Psoas muscle (tissue), 7 donors: ENCODE measurements at regions not wholly inside any gene's neighbourhood (a gene's known extent, or its start where the extent isn't known, plus 50 kb on each side); places are given as distances from the start of the nearest gene placed in this dataset.
A peak's percentile ranks its signal among the peaks of the same experiment; 100 is the strongest.

Source experiments
- ATAC-seq, 4 donors: fragments of 200-7000 bp; cut with Tn5 transposase; one replicate each; pipeline ENCODE4 v1.9.1; 2020; ENCODE audit warnings: moderate library complexity in 3 of 4, mild to moderate bottlenecking in 2 of 4
- DNase-seq, 2 donors: peaks; one replicate each; pipeline ENCODE4 v3.0.0-alpha.2; 2020
- H3K27ac ChIP-seq: fragments of 200-600 bp; one replicate; pipeline ENCODE4 v1.8.0; 2022
- H3K27me3 ChIP-seq, 3 donors: fragments of 200-600 bp in 1 of 3; one replicate each; pipeline versions ENCODE4 v1.6.1 to v1.8.0; 2013 to 2022; ENCODE audit warnings: low read length in 2 of 3, mild to moderate bottlenecking in 2 of 3, moderate library complexity in 1 of 3; ENCODE audit not compliant: insufficient read depth in 3 of 3
- H3K36me3 ChIP-seq, 2 donors: fragments of 200-600 bp in 1 of 2; one replicate each; pipeline versions ENCODE4 v1.6.1 to v1.8.0; 2013 to 2022; ENCODE audit warnings: low read depth in 1 of 2, mild to moderate bottlenecking in 1 of 2, moderate library complexity in 1 of 2; ENCODE audit not compliant: insufficient read depth in 1 of 2
- H3K4me1 ChIP-seq: fragments of 200-600 bp; one replicate; pipeline ENCODE4 v1.8.0; 2022
- H3K4me3 ChIP-seq: fragments of 200-600 bp; one replicate; pipeline ENCODE4 v1.8.0; 2022; ENCODE audit warnings: mild to moderate bottlenecking
- H3K9me3 ChIP-seq: fragments of 200-600 bp; one replicate; pipeline ENCODE4 v1.8.0; 2022
- CTCF ChIP-seq: fragments of 200-600 bp; IDR thresholded peaks from one replicate; pipeline ENCODE4 v1.8.0; 2022; ENCODE audit warnings: antibody characterized with exemption
- WGBS, 3 donors: extraction: QIAGEN DNeasy Blood & Tissue Kit; methylation state at CpG; one replicate each; pipeline versions ENCODE4 v1.1.6 to v1.1.7; 2013; 5-methylcytosine and 5-hydroxymethylcytosine counted together
- intact Hi-C, 2 donors: fragments of 100-400 bp; cut with DNase I; formaldehyde crosslinking; loops; one replicate each; pipeline versions ENCODE4 v1.11.0 to v1.14.2; 2022
- donor health status: healthy with polysubstance abuse.
- donor health status: DM: no; HTN: no; CAD: no; lungs with moderate emphysema.
- donor health status: Bipolar disorder and iron deficiency.
- donor health status: healthy.
- donor health status: DM: yes; HTN: yes; CAD: no.
- donor health status: DM: no; HTN: no; CAD: no.
- donor health status: DM: yes; HTN: yes; CAD: no.

GRCh38 chr1:9448132-9449109 is 90.8 kb upstream of the SLC25A33 start:
- H3K4me3 ChIP-seq = peak overlapping the region; percentile 37
- DNase-seq (no peak), ATAC-seq (peak in 2 of 4 donors; percentile 16 to 22)
- WGBS, 3 donors = 49 to 51% (median 50%) methylated on average over 15 of the region's 15 CpGs
- H3K27ac ChIP-seq = peak overlapping the region; percentile 80
- TF ChIP-seq CTCF = no peak
- H3K9me3 ChIP-seq = no peaks in the 10 kb centered on the region
- intact Hi-C loops = no loop called here
- H3K4me1 ChIP-seq = peaks cover 60% of the 10 kb centered on the region
- no peaks in the 10 kb centered on the region for H3K36me3 ChIP-seq
- no peaks in the 10 kb centered on the region for H3K27me3 ChIP-seq

GRCh38 chr1:9449110-9449627 is 90.1 kb upstream of the SLC25A33 start:
- H3K4me3 ChIP-seq = peak overlapping the region; percentile 37
- H3K36me3 ChIP-seq = no peaks in the 10 kb centered on the region
- DNase-seq (peak; percentile 39 to 77), ATAC-seq (peak; percentile 82 to 91 (median 88))
- peaks cover 60% of the 10 kb centered on the region for H3K4me1 ChIP-seq
- H3K27me3 ChIP-seq = no peaks in the 10 kb centered on the region
- WGBS, 3 donors = 12 to 21% (median 19%) methylated on average over 10 of the region's 10 CpGs
- intact Hi-C loops = no loop called here
- no peaks in the 10 kb centered on the region for H3K9me3 ChIP-seq
- no peak for TF ChIP-seq CTCF
- H3K27ac ChIP-seq = peak overlapping the region; percentile 80

GRCh38 chr1:9449976-9450696 is 89.1 kb upstream of the SLC25A33 start:
- H3K4me1 ChIP-seq = peaks cover 60% of the 10 kb centered on the region
- DNase-seq = no peak

GRCh38 chr1:9451081-9451480 is 88.2 kb upstream of the SLC25A33 start:
- H3K4me3 ChIP-seq = no peak overlapping the region
- ATAC-seq = no peak
- no peak for TF ChIP-seq CTCF
- WGBS, 3 donors = 90 to 93% (median 92%) methylated on average over 8 of the region's 8 CpGs
- no peak overlapping the region for H3K27ac ChIP-seq
- DNase-seq = no peak
- peaks cover 60% of the 10 kb centered on the region for H3K4me1 ChIP-seq
- no peaks in the 10 kb centered on the region for H3K27me3 ChIP-seq
- H3K36me3 ChIP-seq = no peaks in the 10 kb centered on the region
- intact Hi-C loops = loop anchor here in 1 of 2 donors (10.0 kb wide), 1 partner anchor 336 kb away; no protein-coding TSS in a partner anchor
- H3K9me3 ChIP-seq = no peaks in the 10 kb centered on the region

More at GRCh38 chr1:9449976-9450696, 89.1 kb upstream of the SLC25A33 start:
- peak overlapping the region; percentile 80 for H3K27ac ChIP-seq
- intact Hi-C loops = loop anchor here in 1 of 2 donors (10.0 kb wide), 1 partner anchor 335 kb away; no protein-coding TSS in a partner anchor
- H3K4me3 ChIP-seq = no peak overlapping the region
- H3K9me3 ChIP-seq = no peaks in the 10 kb centered on the region
- ATAC-seq = no peak
- H3K27me3 ChIP-seq = no peaks in the 10 kb centered on the region
- TF ChIP-seq CTCF = no peak
- H3K36me3 ChIP-seq = no peaks in the 10 kb centered on the region
- WGBS, 3 donors = 88 to 94% (median 92%) methylated on average over 12 of the region's 12 CpGs
